Stomach (tissue), 4 donors: ENCODE measurements at regions not wholly inside any gene's neighbourhood (a gene's known extent, or its start where the extent isn't known, plus 50 kb on each side); places are given as distances from the start of the nearest gene placed in this dataset.

Experiments
- CTCF ChIP-seq, 7 experiments: fragments of 450-650 bp in 4 of 7; fragments of 200-600 bp in 3 of 7; sonication (generic) in 3 of 7; IDR thresholded peaks; one replicate each; pipeline ENCODE4 v1.5.1; 2016 to 2019; ENCODE audit warnings: antibody characterized with exemption in 7 of 7, control low read depth in 2 of 7, mild to moderate bottlenecking in 1 of 7
- EP300 ChIP-seq: sonication (generic); formaldehyde crosslinking; IDR thresholded peaks from one replicate; pipeline ENCODE4 v1.6.1; 2017; ENCODE audit warnings: antibody characterized with exemption
- POLR2A ChIP-seq, 4 donors: fragments of 450-650 bp; IDR thresholded peaks; one replicate each; pipeline ENCODE4 v1.6.1; 2016; ENCODE audit warnings: antibody characterized with exemption in 4 of 4, control low read depth in 2 of 4, mild to moderate bottlenecking in 1 of 4, moderate library complexity in 1 of 4
- POLR2AphosphoS5 ChIP-seq, 3 donors: sonication (generic); formaldehyde crosslinking; IDR thresholded peaks; one replicate each; pipeline ENCODE4 v1.6.1; 2016; ENCODE audit warnings: antibody characterized with exemption in 3 of 3

GRCh38 chr5:93243481-93243880 lies 337.5 kb downstream of the NR2F1-AS1 start:
- TF ChIP-seq CTCF (IDR thresholded peaks at IDR 0.05): no peak
- TF ChIP-seq POLR2AphosphoS5 (IDR thresholded peaks at IDR 0.05): no peak
- no peak for TF ChIP-seq POLR2A (IDR thresholded peaks at IDR 0.05)
- no peak for TF ChIP-seq EP300
